GM12874 (cell line): ENCODE measurements at regions not wholly inside any gene's neighbourhood (a gene's known extent, or its start where the extent isn't known, plus 50 kb on each side); places are given as distances from the start of the nearest gene placed in this dataset.

Experiments used
- CTCF ChIP-seq: IDR thresholded peaks from 2 replicates; pipeline ENCODE4 v1.5.1; 2011; ENCODE audit warnings: low read depth, mild to moderate bottlenecking, control low read depth, low read length, moderate library complexity; ENCODE audit not compliant: insufficient read depth

GRCh38 chr5:4832471-4832870 is 307.7 kb upstream of the ADAMTS16 start:
- TF ChIP-seq CTCF = no peak

- TF ChIP-seq CTCF = no peak
These were observed 306.9 kb upstream of the ADAMTS16 start for GRCh38 chr5:4833104-4833738.

- TF ChIP-seq CTCF = no peak
These were observed 302.6 kb upstream of the ADAMTS16 start for GRCh38 chr5:4837489-4838058.

GRCh38 chr5:4845221-4845620 is 294.9 kb upstream of the ADAMTS16 start:
- TF ChIP-seq CTCF = no peak

- no peak for TF ChIP-seq CTCF
These were observed 292.4 kb upstream of the ADAMTS16 start for GRCh38 chr5:4847766-4848165.

- TF ChIP-seq CTCF = no peak
These were observed 285.1 kb upstream of the ADAMTS16 start for GRCh38 chr5:4855036-4855435.

GRCh38 chr5:4855880-4856279 is 284.2 kb upstream of the ADAMTS16 start:
- TF ChIP-seq CTCF = no peak

GRCh38 chr5:4857761-4858160 is 282.4 kb upstream of the ADAMTS16 start:
- no peak for TF ChIP-seq CTCF
